Large intestine (tissue), 3 donors: ENCODE measurements at regions not wholly inside any gene's neighbourhood (a gene's known extent, or its start where the extent isn't known, plus 50 kb on each side); places are given as distances from the start of the nearest gene placed in this dataset.

Source experiments
- DNase-seq, 2 donors: peaks; one replicate each; pipeline versions ENCODE4 v3.0.0 to v3.0.0-alpha.2; 2013
- H3K27ac ChIP-seq: one replicate; pipeline ENCODE4 v1.5.1; 2013; ENCODE audit warnings: low read length
- H3K27me3 ChIP-seq: 2 replicates; pipeline ENCODE4 v1.6.1; 2013; ENCODE audit warnings: low read length; ENCODE audit not compliant: control insufficient read depth, insufficient read depth
- H3K36me3 ChIP-seq: 2 replicates; pipeline ENCODE4 v1.6.1; 2013; ENCODE audit warnings: low read length; ENCODE audit not compliant: control insufficient read depth, insufficient read depth
- H3K4me1 ChIP-seq: one replicate; pipeline ENCODE4 v1.6.1; 2013; ENCODE audit warnings: low read length; ENCODE audit not compliant: control insufficient read depth, insufficient read depth
- H3K4me3 ChIP-seq: one replicate; pipeline ENCODE4 v1.5.1; 2013; ENCODE audit warnings: low read length
- H3K9me3 ChIP-seq: one replicate; pipeline ENCODE4 v1.6.1; 2013; ENCODE audit warnings: mild to moderate bottlenecking, low read depth, low read length, moderate library complexity; ENCODE audit not compliant: control insufficient read depth
- WGBS: methylation state at CpG from one replicate; pipeline ENCODE4 v1.1.5; 2013; ENCODE audit warnings: low lambda C conversion rate; ENCODE audit not compliant: insufficient coverage; 5-methylcytosine and 5-hydroxymethylcytosine counted together

GRCh38 chr20:60221593-60221992 lies 263.4 kb downstream of the CDH26 start:
- no peaks in the 10 kb centered on the region for H3K4me1 ChIP-seq
- no peaks in the 10 kb centered on the region for H3K36me3 ChIP-seq
- WGBS: no CpG with 5 or more reads among the region's 3 CpGs
- H3K4me3 ChIP-seq: no peak overlapping the region
- H3K9me3 ChIP-seq: no peaks in the 10 kb centered on the region
- H3K27ac ChIP-seq: no peak overlapping the region
- DNase-seq: no peak
- no peaks in the 10 kb centered on the region for H3K27me3 ChIP-seq

- H3K4me1 ChIP-seq: no peaks in the 10 kb centered on the region
- no peak overlapping the region for H3K4me3 ChIP-seq
- no CpG with 5 or more reads among the region's 2 CpGs for WGBS
- DNase-seq: no peak
- H3K36me3 ChIP-seq: no peaks in the 10 kb centered on the region
- H3K27ac ChIP-seq: no peak overlapping the region
- no peaks in the 10 kb centered on the region for H3K9me3 ChIP-seq
- no peaks in the 10 kb centered on the region for H3K27me3 ChIP-seq
These were observed 264.3 kb downstream of the CDH26 start for GRCh38 chr20:60222497-60222896.

- H3K27ac ChIP-seq: no peak overlapping the region
- no peaks in the 10 kb centered on the region for H3K36me3 ChIP-seq
- H3K9me3 ChIP-seq: no peaks in the 10 kb centered on the region
- no peaks in the 10 kb centered on the region for H3K4me1 ChIP-seq
- H3K27me3 ChIP-seq: no peaks in the 10 kb centered on the region
- WGBS: no CpG with 5 or more reads among the region's 5 CpGs
- H3K4me3 ChIP-seq: no peak overlapping the region
- DNase-seq: no peak
These were observed 265.0 kb downstream of the CDH26 start for GRCh38 chr20:60223174-60223573.

- 80% methylated on average over 1 of the region's 3 CpGs for WGBS
- DNase-seq: no peak
- no peak overlapping the region for H3K27ac ChIP-seq
These were observed 266.7 kb downstream of the CDH26 start for GRCh38 chr20:60224914-60225313.

GRCh38 chr20:60228255-60228654 lies 270.0 kb downstream of the CDH26 start:
- no peaks in the 10 kb centered on the region for H3K36me3 ChIP-seq
- DNase-seq: no peak
- H3K4me1 ChIP-seq: no peaks in the 10 kb centered on the region
- no peaks in the 10 kb centered on the region for H3K9me3 ChIP-seq
- WGBS: no CpG with 5 or more reads among the region's 3 CpGs
- no peak overlapping the region for H3K27ac ChIP-seq
- H3K27me3 ChIP-seq: no peaks in the 10 kb centered on the region
- no peak overlapping the region for H3K4me3 ChIP-seq

More at GRCh38 chr20:60224914-60225313, 266.7 kb downstream of the CDH26 start:
- Histone ChIP-seq H3K4me1 (no peaks in the 10 kb centered on the region), H3K27me3 (no peaks in the 10 kb centered on the region), H3K4me3 (no peak overlapping the region), H3K9me3 (no peaks in the 10 kb centered on the region), H3K36me3 (no peaks in the 10 kb centered on the region)

- Histone ChIP-seq H3K27me3 (no peaks in the 10 kb centered on the region), H3K4me1 (no peaks in the 10 kb centered on the region), H3K9me3 (no peaks in the 10 kb centered on the region), H3K27ac (no peak overlapping the region), H3K36me3 (no peaks in the 10 kb centered on the region), H3K4me3 (no peak overlapping the region)
- DNase-seq: no peak
- WGBS: 100% methylated on average over 1 of the region's 4 CpGs
These were observed 274.2 kb downstream of the CDH26 start for GRCh38 chr20:60232380-60232779.

GRCh38 chr20:60233018-60233630 lies 274.9 kb downstream of the CDH26 start:
- Histone ChIP-seq H3K27ac (no peak overlapping the region), H3K4me3 (no peak overlapping the region), H3K36me3 (no peaks in the 10 kb centered on the region), H3K27me3 (no peaks in the 10 kb centered on the region), H3K4me1 (no peaks in the 10 kb centered on the region), H3K9me3 (no peaks in the 10 kb centered on the region)
- no CpG with 5 or more reads among the region's 3 CpGs for WGBS
- no peak for DNase-seq

- no peak overlapping the region for H3K4me3 ChIP-seq
- no peaks in the 10 kb centered on the region for H3K9me3 ChIP-seq
- H3K27ac ChIP-seq: no peak overlapping the region
- no CpG with 5 or more reads among the region's 1 CpG for WGBS
- H3K4me1 ChIP-seq: no peaks in the 10 kb centered on the region
- DNase-seq: no peak
- no peaks in the 10 kb centered on the region for H3K36me3 ChIP-seq
- no peaks in the 10 kb centered on the region for H3K27me3 ChIP-seq
These were observed 278.4 kb downstream of the CDH26 start for GRCh38 chr20:60236613-60237012.

GRCh38 chr20:60237981-60238380 lies 279.8 kb downstream of the CDH26 start:
- Histone ChIP-seq H3K4me1 (no peaks in the 10 kb centered on the region), H3K27ac (no peak overlapping the region), H3K9me3 (no peaks in the 10 kb centered on the region), H3K27me3 (no peaks in the 10 kb centered on the region), H3K36me3 (no peaks in the 10 kb centered on the region), H3K4me3 (no peak overlapping the region)
- DNase-seq: no peak
- WGBS: no CpG with 5 or more reads among the region's 7 CpGs

- WGBS: 63% methylated on average over 3 of the region's 11 CpGs
- H3K4me1 ChIP-seq: no peaks in the 10 kb centered on the region
- no peak overlapping the region for H3K27ac ChIP-seq
- no peak overlapping the region for H3K4me3 ChIP-seq
- H3K27me3 ChIP-seq: no peaks in the 10 kb centered on the region
- DNase-seq: no peak
- no peaks in the 10 kb centered on the region for H3K36me3 ChIP-seq
- no peaks in the 10 kb centered on the region for H3K9me3 ChIP-seq
These were observed 280.9 kb downstream of the CDH26 start for GRCh38 chr20:60238992-60239660.

- H3K4me1 ChIP-seq: no peaks in the 10 kb centered on the region
- no peaks in the 10 kb centered on the region for H3K36me3 ChIP-seq
- no peak overlapping the region for H3K4me3 ChIP-seq
- no peak for DNase-seq
- no peaks in the 10 kb centered on the region for H3K27me3 ChIP-seq
- no peak overlapping the region for H3K27ac ChIP-seq
- H3K9me3 ChIP-seq: no peaks in the 10 kb centered on the region
- 75% methylated on average over 2 of the region's 12 CpGs for WGBS
These were observed 281.7 kb downstream of the CDH26 start for GRCh38 chr20:60239956-60240355.
